Activated gamma-delta T cell treated with Interleukin-2 at 50 U/mL for 16 hours (primary cell): ENCODE measurements at regions not wholly inside any gene's neighbourhood (a gene's known extent, or its start where the extent isn't known, plus 50 kb on each side); places are given as distances from the start of the nearest gene placed in this dataset.
"Not testable (repeated sequence)": the region's sequence is repeated elsewhere in the genome, so short reads cannot be mapped to it uniquely, and the experiment has no call there.

Source experiments
- DNase-seq: peaks from one replicate; pipeline ENCODE4 v3.0.0-alpha.2; 2020

GRCh38 chr12:47610686-47611252, 95.1 kb downstream of the RPAP3 start:
- DNase-seq = no peak

- DNase-seq = no peak
Observed at GRCh38 chr12:47609806-47610205, 96.0 kb downstream of the RPAP3 start.

- not testable (repeated sequence) for DNase-seq
Observed at GRCh38 chr12:47608671-47609070, 97.2 kb downstream of the RPAP3 start.

GRCh38 chr12:47604221-47604873, 101.5 kb downstream of the RPAP3 start:
- DNase-seq = no peak

- DNase-seq = no peak
Observed at GRCh38 chr12:47602949-47603558, 102.8 kb downstream of the RPAP3 start.

GRCh38 chr12:47602325-47602724, 103.5 kb downstream of the RPAP3 start:
- DNase-seq = no peak

- no peak for DNase-seq
Observed at GRCh38 chr12:47601071-47601470, 104.8 kb downstream of the RPAP3 start.

GRCh38 chr12:47591795-47592194, 114.0 kb downstream of the RPAP3 start:
- no peak for DNase-seq

- DNase-seq = no peak
Observed at GRCh38 chr12:47591361-47591791, 114.5 kb downstream of the RPAP3 start.

- no peak for DNase-seq
Observed at GRCh38 chr12:47590771-47591360, 115.0 kb downstream of the RPAP3 start.

- DNase-seq = no peak
Observed at GRCh38 chr12:47586952-47587669, 118.7 kb downstream of the RPAP3 start.

GRCh38 chr12:47585507-47585906, 120.3 kb downstream of the RPAP3 start:
- no peak for DNase-seq

- no peak for DNase-seq
Observed at GRCh38 chr12:47578836-47579235, 127.0 kb downstream of the RPAP3 start.

GRCh38 chr12:47577206-47577989, 128.4 kb downstream of the RPAP3 start:
- DNase-seq = no peak

- no peak for DNase-seq
Observed at GRCh38 chr12:47576289-47576945, 129.4 kb downstream of the RPAP3 start.

- DNase-seq = no peak
Observed at GRCh38 chr12:47574252-47575021, 131.4 kb downstream of the RPAP3 start.

- DNase-seq = no peak
Observed at GRCh38 chr12:47573146-47573659, 132.6 kb downstream of the RPAP3 start.

GRCh38 chr12:47570151-47570550, 135.7 kb downstream of the RPAP3 start:
- DNase-seq = no peak

GRCh38 chr12:47562201-47562600, 143.6 kb downstream of the RPAP3 start:
- DNase-seq = no peak

GRCh38 chr12:47561746-47562145, 144.1 kb downstream of the RPAP3 start:
- no peak for DNase-seq

GRCh38 chr12:47560415-47560814, 145.4 kb downstream of the RPAP3 start:
- DNase-seq = no peak
